IMR-90 (cell line): ENCODE measurements at regions not wholly inside any gene's neighbourhood (a gene's known extent, or its start where the extent isn't known, plus 50 kb on each side); places are given as distances from the start of the nearest gene placed in this dataset.

Source experiments
- ATAC-seq: fragments of 200-7000 bp; cut with Tn5 transposase; 2 replicates; pipeline ENCODE4 v1.9.1; 2020; ENCODE audit warnings: low read depth, mild to moderate bottlenecking, moderate library complexity
- BruUV-seq: library from RNA; stranded (reverse); fragments of 400-500 nt; replicated peaks from 2 replicates; lab custom pipeline; 2021; lab: Mats Ljungman, UMichigan
- CTCF ChIA-PET: fragments of 300-600 bp; formaldehyde crosslinking; extraction: SDS; loops from one replicate; lab custom pipeline; 2021; ENCODE audit warnings: antibody characterized with exemption; lab: Yijun Ruan, JAX
- POLR2A ChIA-PET: fragments of 300-600 bp; sonication (Branson Sonifier 250); formaldehyde crosslinking; loops from one replicate; lab custom pipeline; 2022; ENCODE audit warnings: antibody characterized with exemption; ENCODE audit not compliant: unreplicated experiment; lab: Charles Lee
- DNase-seq: peaks from one replicate; pipeline ENCODE4 v3.0.0; 2013
- H2AFZ ChIP-seq: replicated peaks from 2 replicates; pipeline ENCODE3; 2013; ENCODE audit warnings: low read length, mild to moderate bottlenecking; ENCODE audit not compliant: poor library complexity
- H2AK5ac ChIP-seq: 2 replicates; pipeline ENCODE4 v1.6.1; 2013; ENCODE audit warnings: low read depth, low read length, inconsistent platforms
- H2AK9ac ChIP-seq: replicated peaks from 2 replicates; pipeline ENCODE3; 2013; ENCODE audit warnings: mild to moderate bottlenecking, low read depth, low read length, moderate library complexity; ENCODE audit not compliant: poor library complexity
- H2BK120ac ChIP-seq: 2 replicates; pipeline ENCODE4 v1.6.1; 2013; ENCODE audit warnings: low read depth, low read length, inconsistent platforms
- H2BK15ac ChIP-seq: 3 replicates; pipeline ENCODE4 v1.6.1; 2013; ENCODE audit warnings: low read depth, low read length, inconsistent platforms
- H2BK20ac ChIP-seq: 2 replicates; pipeline ENCODE4 v1.6.1; 2013; ENCODE audit warnings: low read depth, mild to moderate bottlenecking, inconsistent platforms, low read length, moderate library complexity
- H2BK5ac ChIP-seq: 2 replicates; pipeline ENCODE4 v1.6.1; 2013; ENCODE audit warnings: mild to moderate bottlenecking, low read depth, low read length, inconsistent platforms; ENCODE audit not compliant: poor library complexity, severe bottlenecking
- H3K14ac ChIP-seq: replicated peaks from 2 replicates; pipeline ENCODE4 v1.6.1; 2013; ENCODE audit warnings: low read depth, low read length, inconsistent platforms
- H3K18ac ChIP-seq: 2 replicates; pipeline ENCODE4 v1.6.1; 2013; ENCODE audit warnings: low read depth, low read length, control low read depth
- H3K23ac ChIP-seq: 2 replicates; pipeline ENCODE4 v1.6.1; 2013; ENCODE audit warnings: low read depth, low read length, inconsistent platforms
- H3K27ac ChIP-seq: 2 replicates; pipeline ENCODE4 v1.5.1; 2013; ENCODE audit warnings: mild to moderate bottlenecking, control low read depth, low read length; ENCODE audit not compliant: insufficient read depth
- H3K27me3 ChIP-seq: 2 replicates; pipeline ENCODE4 v1.6.1; 2013; ENCODE audit warnings: low read length; ENCODE audit not compliant: control insufficient read depth, insufficient read depth
- H3K36me3 ChIP-seq: 2 replicates; pipeline ENCODE4 v1.6.1; 2013; ENCODE audit warnings: low read length, mixed read lengths; ENCODE audit not compliant: control insufficient read depth, insufficient read depth
- H3K4ac ChIP-seq: 2 replicates; pipeline ENCODE4 v1.6.1; 2013; ENCODE audit warnings: low read depth, low read length, inconsistent platforms
- H3K4me1 ChIP-seq: 2 replicates; pipeline ENCODE4 v1.6.1; 2013; ENCODE audit warnings: low read length, mixed read lengths; ENCODE audit not compliant: control insufficient read depth, insufficient read depth
- H3K4me2 ChIP-seq: 2 replicates; pipeline ENCODE4 v1.6.1; 2013; ENCODE audit warnings: low read depth, mild to moderate bottlenecking, control low read depth, low read length, moderate library complexity
- H3K4me3 ChIP-seq: 2 replicates; pipeline ENCODE4 v1.5.1; 2013; ENCODE audit warnings: low read depth, mild to moderate bottlenecking, control low read depth, low read length, moderate library complexity; ENCODE audit not compliant: insufficient read depth
- H3K56ac ChIP-seq: 2 replicates; pipeline ENCODE4 v1.6.1; 2013; ENCODE audit warnings: low read length, inconsistent platforms; ENCODE audit not compliant: insufficient read depth; ENCODE audit errors: extremely low read depth
- H3K79me1 ChIP-seq, 2 experiments: 2 replicates each; pipeline ENCODE4 v1.6.1; 2013; ENCODE audit warnings: low read length in 2 of 2, inconsistent platforms in 1 of 2, low read depth in 1 of 2
- H3K9ac ChIP-seq: 2 replicates; pipeline ENCODE4 v1.6.1; 2013; ENCODE audit warnings: low read depth, low read length, control low read depth
- H3K9me1 ChIP-seq: 2 replicates; pipeline ENCODE4 v1.6.1; 2013; ENCODE audit warnings: low read length, inconsistent platforms; ENCODE audit not compliant: insufficient read depth
- H3K9me3 ChIP-seq: 2 replicates; pipeline ENCODE4 v1.6.1; 2013; ENCODE audit warnings: low read length; ENCODE audit not compliant: control insufficient read depth, insufficient read depth
- H4K20me1 ChIP-seq: 2 replicates; pipeline ENCODE4 v1.6.1; 2013; ENCODE audit warnings: low read length, inconsistent platforms; ENCODE audit not compliant: insufficient read depth
- H4K5ac ChIP-seq: 2 replicates; pipeline ENCODE4 v1.6.1; 2013; ENCODE audit warnings: mild to moderate bottlenecking, low read depth, low read length, control low read depth
- H4K8ac ChIP-seq, 2 experiments: 2 replicates each; pipeline ENCODE4 v1.6.1; 2013; ENCODE audit warnings: low read depth in 2 of 2, low read length in 2 of 2, control low read depth in 1 of 2, inconsistent platforms in 1 of 2
- H4K91ac ChIP-seq: 2 replicates; pipeline ENCODE4 v1.6.1; 2013; ENCODE audit warnings: low read depth, low read length, inconsistent platforms; ENCODE audit not compliant: insufficient read depth
- BHLHE40 ChIP-seq: fragments of 150-350 bp; IDR thresholded peaks from 2 replicates; pipeline ENCODE4 v1.6.1; 2016; ENCODE audit warnings: mild to moderate bottlenecking, low read depth, low read length
- CEBPB ChIP-seq: IDR thresholded peaks from 2 replicates; pipeline ENCODE4 v1.6.1; 2012; ENCODE audit warnings: low read depth, low read length, improper control_type of control experiment
- MAZ ChIP-seq: IDR thresholded peaks from 2 replicates; pipeline ENCODE4 v1.6.1; 2012; ENCODE audit warnings: low read depth, mild to moderate bottlenecking, low read length, improper control_type of control experiment, moderate library complexity, borderline replicate concordance
- MXI1 ChIP-seq: IDR thresholded peaks from 2 replicates; pipeline ENCODE4 v1.6.1; 2012; ENCODE audit warnings: low read depth, mild to moderate bottlenecking, low read length, moderate library complexity, borderline replicate concordance
- NFE2L2 ChIP-seq: fragments of 150-350 bp; IDR thresholded peaks from 2 replicates; pipeline ENCODE4 v1.6.1; 2016; ENCODE audit warnings: low read depth, mild to moderate bottlenecking, low read length
- POLR2A ChIP-seq: IDR thresholded peaks from 2 replicates; pipeline ENCODE4 v1.6.1; 2012; ENCODE audit warnings: mild to moderate bottlenecking, low read depth, low read length
- RCOR1 ChIP-seq: IDR thresholded peaks from 2 replicates; pipeline ENCODE4 v1.6.1; 2012; ENCODE audit warnings: mild to moderate bottlenecking, low read length, improper control_type of control experiment; ENCODE audit not compliant: insufficient replicate concordance
- WGBS, 2 experiments: methylation state at CpG; one replicate each; pipeline versions ENCODE4 v1.1.5 to v1.1.7; 2013; ENCODE audit warnings: missing lambda C conversion rate in 2 of 2; ENCODE audit not compliant: insufficient read length in 1 of 2; ENCODE audit errors: extremely low coverage in 2 of 2; 5-methylcytosine and 5-hydroxymethylcytosine counted together
- dilution Hi-C: fragments of 300-500 bp; cut with HindIII; formaldehyde crosslinking; loops from one replicate; pipeline ENCODE4 v1.14.3; 2018; ENCODE audit warnings: low sequenced_read_pairs; ENCODE audit not compliant: unreplicated experiment
- in situ Hi-C: fragments of 300-500 bp; cut with MboI; formaldehyde crosslinking; loops from 3 replicates; pipeline ENCODE4 v1.14.3; 2019; ENCODE audit warnings: low sequenced_read_pairs, inconsistent platforms, mixed read lengths
- intact Hi-C: fragments of 100-400 bp; cut with micrococcal nuclease; formaldehyde crosslinking; loops from 2 replicates; pipeline ENCODE4 v1.10.0; 2022
- TF ChIP-seq, protein P1 (sequence below): conservative IDR thresholded peaks from 2 replicates; pipeline ENCODE4 v1.5.1; 2012; ENCODE audit warnings: mild to moderate bottlenecking, low read depth, low read length, improper control_type of control experiment
- TF ChIP-seq, protein P2 (sequence below): fragments of 150-350 bp; IDR thresholded peaks from 2 replicates; pipeline ENCODE4 v1.6.1; 2016; ENCODE audit warnings: low read depth, mild to moderate bottlenecking, low read length, moderate library complexity, borderline replicate concordance

DNA sequence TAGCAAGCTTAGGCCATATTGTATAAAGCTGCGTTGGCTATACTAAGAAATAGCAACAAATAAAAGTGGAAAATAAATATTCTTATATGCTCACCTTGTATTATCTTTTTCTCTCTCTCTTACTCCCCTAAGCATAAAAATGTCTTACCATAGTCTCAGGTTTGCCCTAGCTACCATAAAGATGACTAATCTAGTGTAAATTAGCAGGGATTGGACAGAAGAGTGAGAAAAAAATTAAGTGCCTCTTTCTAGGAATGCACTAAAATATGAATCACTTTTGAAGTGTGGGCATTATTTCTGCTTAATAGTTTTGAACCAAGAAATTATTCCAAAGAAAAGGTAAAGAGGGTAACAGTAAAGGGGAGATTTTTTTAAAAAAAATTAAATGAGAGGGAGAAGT lies 201.3 kb downstream of the HINT1 start:
- no peak overlapping the region for H3K14ac ChIP-seq
- no peak overlapping the region for H2AK9ac ChIP-seq
- H3K79me1 ChIP-seq = no peaks in the 10 kb centered on the region
- H3K4me3 ChIP-seq = no peak overlapping the region
- no peak overlapping the region for H3K18ac ChIP-seq
- no peak overlapping the region for H4K91ac ChIP-seq
- DNase-seq (no peak), ATAC-seq (no peak)
- no peak overlapping the region for H3K27ac ChIP-seq
- no peak overlapping the region for H2BK20ac ChIP-seq
- no peak overlapping the region for H3K4me2 ChIP-seq
- no peak overlapping the region for H4K8ac ChIP-seq
- H3K36me3 ChIP-seq = no peaks in the 10 kb centered on the region
- dilution Hi-C loops = no loop called here
- H2BK120ac ChIP-seq = no peak overlapping the region
- CTCF ChIA-PET = no interaction called here
- H3K9me3 ChIP-seq = no peaks in the 10 kb centered on the region
- H2AK5ac ChIP-seq = no peak overlapping the region
- no peak overlapping the region for H2BK5ac ChIP-seq
- in situ Hi-C loops = no loop called here
- no peaks in the 10 kb centered on the region for H3K27me3 ChIP-seq
- no peak overlapping the region for H4K5ac ChIP-seq
- H4K20me1 ChIP-seq = no peaks in the 10 kb centered on the region
- no peak overlapping the region for H2AFZ ChIP-seq
- H3K23ac ChIP-seq = no peak overlapping the region
- H3K4ac ChIP-seq = no peak overlapping the region
- no peak overlapping the region for H3K56ac ChIP-seq
- H3K9me1 ChIP-seq = no peaks in the 10 kb centered on the region
- TF ChIP-seq RCOR1 (no peak), POLR2A (no peak), MAZ (no peak), BHLHE40 (no peak), MXI1 (no peak), CEBPB (no peak), NFE2L2 (no peak)
- TF ChIP-seq, protein P1, sequence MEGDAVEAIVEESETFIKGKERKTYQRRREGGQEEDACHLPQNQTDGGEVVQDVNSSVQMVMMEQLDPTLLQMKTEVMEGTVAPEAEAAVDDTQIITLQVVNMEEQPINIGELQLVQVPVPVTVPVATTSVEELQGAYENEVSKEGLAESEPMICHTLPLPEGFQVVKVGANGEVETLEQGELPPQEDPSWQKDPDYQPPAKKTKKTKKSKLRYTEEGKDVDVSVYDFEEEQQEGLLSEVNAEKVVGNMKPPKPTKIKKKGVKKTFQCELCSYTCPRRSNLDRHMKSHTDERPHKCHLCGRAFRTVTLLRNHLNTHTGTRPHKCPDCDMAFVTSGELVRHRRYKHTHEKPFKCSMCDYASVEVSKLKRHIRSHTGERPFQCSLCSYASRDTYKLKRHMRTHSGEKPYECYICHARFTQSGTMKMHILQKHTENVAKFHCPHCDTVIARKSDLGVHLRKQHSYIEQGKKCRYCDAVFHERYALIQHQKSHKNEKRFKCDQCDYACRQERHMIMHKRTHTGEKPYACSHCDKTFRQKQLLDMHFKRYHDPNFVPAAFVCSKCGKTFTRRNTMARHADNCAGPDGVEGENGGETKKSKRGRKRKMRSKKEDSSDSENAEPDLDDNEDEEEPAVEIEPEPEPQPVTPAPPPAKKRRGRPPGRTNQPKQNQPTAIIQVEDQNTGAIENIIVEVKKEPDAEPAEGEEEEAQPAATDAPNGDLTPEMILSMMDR = no peak
- TF ChIP-seq, protein P2, sequence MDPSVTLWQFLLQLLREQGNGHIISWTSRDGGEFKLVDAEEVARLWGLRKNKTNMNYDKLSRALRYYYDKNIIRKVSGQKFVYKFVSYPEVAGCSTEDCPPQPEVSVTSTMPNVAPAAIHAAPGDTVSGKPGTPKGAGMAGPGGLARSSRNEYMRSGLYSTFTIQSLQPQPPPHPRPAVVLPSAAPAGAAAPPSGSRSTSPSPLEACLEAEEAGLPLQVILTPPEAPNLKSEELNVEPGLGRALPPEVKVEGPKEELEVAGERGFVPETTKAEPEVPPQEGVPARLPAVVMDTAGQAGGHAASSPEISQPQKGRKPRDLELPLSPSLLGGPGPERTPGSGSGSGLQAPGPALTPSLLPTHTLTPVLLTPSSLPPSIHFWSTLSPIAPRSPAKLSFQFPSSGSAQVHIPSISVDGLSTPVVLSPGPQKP = no peak
- no TSS peak for BruUV-seq
- POLR2A ChIA-PET = no interaction called here
- no CpG with 5 or more reads among the region's 1 CpG for WGBS, 2 experiments
- no peak overlapping the region for H2BK15ac ChIP-seq
- no peaks in the 10 kb centered on the region for H3K4me1 ChIP-seq
- intact Hi-C loops = no loop called here
- no peak overlapping the region for H3K9ac ChIP-seq
